AG04449 (cell line): ENCODE measurements at regions not wholly inside any gene's neighbourhood (a gene's known extent, or its start where the extent isn't known, plus 50 kb on each side); places are given as distances from the start of the nearest gene placed in this dataset.
"Not testable (repeated sequence)": the region's sequence is repeated elsewhere in the genome, so short reads cannot be mapped to it uniquely, and the experiment has no call there.

Experiments
- CTCF ChIA-PET: fragments of 350-600 bp; formaldehyde crosslinking; extraction: SDS; loops from one replicate; lab custom pipeline; 2021; ENCODE audit warnings: antibody characterized with exemption; lab: Yijun Ruan, JAX
- POLR2A ChIA-PET: fragments of 400-600, 350-600 bp; formaldehyde crosslinking; extraction: SDS; loops from one replicate; lab custom pipeline; 2020; ENCODE audit warnings: antibody characterized with exemption, inconsistent platforms; lab: Yijun Ruan, JAX
- DNase-seq: peaks from one replicate; pipeline ENCODE4 v3.0.0-alpha.2; 2010; ENCODE audit warnings: low read depth, low spot score
- H3K4me3 ChIP-seq: 2 replicates; pipeline ENCODE4 v1.5.1; 2011; ENCODE audit warnings: low read depth, mild to moderate bottlenecking, control low read depth, low read length
- TF ChIP-seq, protein P1 (sequence below): IDR thresholded peaks from one replicate; pipeline ENCODE4 v1.5.1; 2011; ENCODE audit warnings: mild to moderate bottlenecking, moderate library complexity, low read length, control low read depth, inconsistent platforms; ENCODE audit not compliant: insufficient read depth; ENCODE audit errors: missing control alignments

GRCh38 chr6:150307520-150307919 lies 61.3 kb upstream of the IYD start:
- TF ChIP-seq, protein P1, sequence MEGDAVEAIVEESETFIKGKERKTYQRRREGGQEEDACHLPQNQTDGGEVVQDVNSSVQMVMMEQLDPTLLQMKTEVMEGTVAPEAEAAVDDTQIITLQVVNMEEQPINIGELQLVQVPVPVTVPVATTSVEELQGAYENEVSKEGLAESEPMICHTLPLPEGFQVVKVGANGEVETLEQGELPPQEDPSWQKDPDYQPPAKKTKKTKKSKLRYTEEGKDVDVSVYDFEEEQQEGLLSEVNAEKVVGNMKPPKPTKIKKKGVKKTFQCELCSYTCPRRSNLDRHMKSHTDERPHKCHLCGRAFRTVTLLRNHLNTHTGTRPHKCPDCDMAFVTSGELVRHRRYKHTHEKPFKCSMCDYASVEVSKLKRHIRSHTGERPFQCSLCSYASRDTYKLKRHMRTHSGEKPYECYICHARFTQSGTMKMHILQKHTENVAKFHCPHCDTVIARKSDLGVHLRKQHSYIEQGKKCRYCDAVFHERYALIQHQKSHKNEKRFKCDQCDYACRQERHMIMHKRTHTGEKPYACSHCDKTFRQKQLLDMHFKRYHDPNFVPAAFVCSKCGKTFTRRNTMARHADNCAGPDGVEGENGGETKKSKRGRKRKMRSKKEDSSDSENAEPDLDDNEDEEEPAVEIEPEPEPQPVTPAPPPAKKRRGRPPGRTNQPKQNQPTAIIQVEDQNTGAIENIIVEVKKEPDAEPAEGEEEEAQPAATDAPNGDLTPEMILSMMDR = no peak
- H3K4me3 ChIP-seq = no peak overlapping the region
- CTCF ChIA-PET = interaction anchor here (0.9 to 1.9 kb wide), 3 partner anchors 10 to 236 kb away, joined by 3 to 7 read pairs (median 4); no protein-coding TSS in a partner anchor
- POLR2A ChIA-PET = interaction anchor here (0.7 kb wide), 1 partner anchor 17 kb away, joined by 3 read pairs; no protein-coding TSS in a partner anchor
- DNase-seq = no peak

DNA sequence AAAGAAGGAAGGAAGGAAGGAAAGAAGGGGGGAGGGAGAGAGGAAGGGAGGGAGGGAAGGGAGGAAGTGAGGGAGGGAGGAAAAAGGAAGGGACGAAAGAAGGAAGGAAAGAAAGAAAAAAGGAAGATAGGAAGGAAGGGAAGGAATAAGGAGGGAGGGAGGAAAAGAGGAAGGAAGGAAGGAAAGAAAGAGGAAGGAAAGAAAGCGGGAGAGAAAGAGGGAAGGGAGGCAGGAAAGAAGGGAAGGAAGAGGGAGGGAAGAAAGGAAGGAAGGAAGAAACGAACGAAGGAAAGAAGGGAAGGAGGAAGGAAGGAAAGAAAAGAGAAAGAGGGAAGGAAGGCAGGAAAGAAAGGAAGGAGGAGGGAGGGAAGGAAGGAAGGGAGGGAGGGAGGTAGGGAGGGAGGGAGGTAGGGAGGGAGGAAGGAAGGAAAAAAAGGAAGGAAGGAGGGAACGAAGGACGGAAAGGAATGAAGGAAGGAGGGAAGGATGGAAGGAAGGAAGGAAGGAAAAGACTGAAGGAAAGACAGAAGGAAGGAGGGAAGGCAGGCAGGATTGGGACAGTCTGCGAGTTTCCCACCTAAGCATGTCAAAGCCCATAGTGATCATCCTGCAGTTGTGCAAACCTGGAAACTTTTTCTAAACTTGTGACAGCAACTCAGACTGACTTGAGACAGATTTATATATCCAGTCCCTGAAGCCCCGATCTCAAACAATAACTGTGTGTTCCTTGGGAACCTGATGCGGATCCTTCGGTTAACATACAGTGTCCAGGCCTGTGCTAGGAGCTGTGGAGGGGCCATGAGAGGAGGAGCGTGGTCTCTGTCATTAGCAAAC lies 59.8 kb upstream of the IYD start:
- ChIA-PET POLR2A (no interaction called here), CTCF (interaction anchor here (1.1 kb wide), 1 partner anchor 86 kb away, joined by 3 read pairs; no protein-coding TSS in a partner anchor)
- H3K4me3 ChIP-seq = no peak overlapping the region
- DNase-seq = no peak
- TF ChIP-seq, protein P1 = no peak

- H3K4me3 ChIP-seq = no peak overlapping the region
- no peak for DNase-seq
- ChIA-PET CTCF (interaction anchor here (0.9 to 1.1 kb wide), 2 partner anchors 230 to 231 kb away, joined by 3 to 6 read pairs; no protein-coding TSS in a partner anchor), POLR2A (no interaction called here)
- TF ChIP-seq, protein P1 = no peak
Measured at GRCh38 chr6:150310539-150310938, 58.3 kb upstream of the IYD start.

- POLR2A ChIA-PET, H3K4me3 ChIP-seq, DNase-seq: not testable (repeated sequence)
- CTCF ChIA-PET = interaction anchor here (0.9 to 1.1 kb wide), 2 partner anchors 231 to 232 kb away, joined by 3 to 6 read pairs; no protein-coding TSS in a partner anchor
Measured at GRCh38 chr6:150311149-150311944, 57.5 kb upstream of the IYD start.

DNA sequence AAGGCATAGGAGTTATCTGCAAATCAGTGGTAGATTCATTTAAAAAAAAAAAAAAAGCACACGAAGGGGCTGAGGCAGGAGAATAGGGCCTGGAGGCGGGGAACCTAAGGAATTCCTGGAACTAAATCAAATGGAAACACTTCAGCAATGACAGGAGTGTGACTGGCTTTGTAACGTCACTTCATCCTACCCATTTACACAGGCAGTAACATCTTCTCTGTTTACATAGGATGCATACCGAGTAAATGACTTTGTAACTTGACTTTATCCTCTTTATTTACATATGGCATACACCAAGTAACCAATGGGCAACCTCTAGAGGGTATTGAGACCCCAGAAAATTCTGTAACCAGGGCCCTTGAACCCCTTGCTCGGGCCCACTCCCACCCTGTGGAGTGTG lies 56.4 kb upstream of the IYD start:
- no peak for DNase-seq
- ChIA-PET CTCF (no interaction called here), POLR2A (no interaction called here)
- H3K4me3 ChIP-seq = no peak overlapping the region
- TF ChIP-seq, protein P1 = no peak

DNA sequence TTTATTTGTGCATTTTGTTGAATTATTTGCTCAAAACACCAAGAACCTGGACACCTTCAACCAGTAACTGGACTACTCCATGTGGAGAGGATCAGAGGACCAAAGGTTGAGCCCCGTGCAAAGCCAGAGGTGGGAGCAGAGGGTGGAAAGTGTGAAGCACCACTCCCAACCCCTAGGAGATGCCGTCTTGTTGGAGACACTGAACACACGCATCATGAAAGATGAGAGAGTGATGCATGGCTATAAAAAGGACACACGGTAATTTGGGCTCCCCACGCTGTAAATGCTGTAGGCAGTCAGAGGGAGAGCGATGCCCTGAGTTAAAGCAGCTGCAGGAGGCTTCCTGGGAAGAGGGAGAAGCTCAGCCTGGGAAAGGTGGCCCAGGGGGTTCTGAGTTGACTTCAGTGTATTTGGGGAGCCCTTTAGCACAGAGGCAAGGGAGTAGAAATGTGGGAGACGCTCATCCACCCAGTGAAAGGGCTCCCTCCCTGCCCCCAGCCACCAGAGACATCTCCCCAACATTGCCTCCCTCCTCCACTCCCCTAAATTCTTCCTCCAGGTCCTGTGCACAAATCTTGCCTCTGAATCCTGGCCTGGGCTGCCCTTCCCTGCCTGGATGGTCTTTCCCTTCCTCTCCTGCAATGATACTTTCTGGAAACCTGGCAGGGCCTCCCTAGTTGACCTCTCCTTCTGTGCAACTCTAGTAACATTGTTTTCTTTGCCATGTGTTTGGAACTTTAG lies 55.8 kb upstream of the IYD start:
- CTCF ChIA-PET = no interaction called here
- TF ChIP-seq, protein P1 = no peak
- POLR2A ChIA-PET = no interaction called here

More for the DNA sequence above, 55.8 kb upstream of the IYD start:
- no peak for DNase-seq
- H3K4me3 ChIP-seq = no peak overlapping the region
